HEK293T (cell line): ENCODE measurements at regions not wholly inside any gene's neighbourhood (a gene's known extent, or its start where the extent isn't known, plus 50 kb on each side); places are given as distances from the start of the nearest gene placed in this dataset.

ENCODE experiments used
- SP1 ChIP-seq: fragments of 450-650 bp; IDR thresholded peaks from 2 replicates; pipeline ENCODE4 v1.6.1; 2017
- SUZ12 ChIP-seq: fragments of 450-650 bp; IDR thresholded peaks from 2 replicates; pipeline ENCODE4 v1.6.1; 2016; ENCODE audit warnings: mild to moderate bottlenecking
- TARDBP ChIP-seq: fragments of 450-650 bp; IDR thresholded peaks from 2 replicates; pipeline ENCODE4 v1.6.1; 2016
- ZNF384 ChIP-seq: fragments of 450-650 bp; IDR thresholded peaks from 2 replicates; pipeline ENCODE4 v1.6.1; 2016

- TF ChIP-seq SP1 (no peak), SUZ12 (no peak), ZNF384 (no peak), TARDBP (no peak)
Measured at GRCh38 chr4:26131711-26132110, 189.1 kb upstream of the RBPJ start.
